ENCODE measurements at regions not wholly inside any gene's neighbourhood (a gene's known extent, or its start where the extent isn't known, plus 50 kb on each side); places are given as distances from the start of the nearest gene placed in this dataset.
A peak's percentile ranks its signal among the peaks of the same experiment; 100 is the strongest.
"Not testable (repeated sequence)": the region's sequence is repeated elsewhere in the genome, so short reads cannot be mapped to it uniquely, and the experiment has no call there.

- peak; percentile 22; the same call in 2 of the 3 replicates for ATAC-seq
- TF ChIP-seq TSHZ2 (CRISPR knock-in tag; IDR thresholded peaks at IDR 0.05) (no peak), ISL1 (CRISPR knock-in tag; IDR thresholded peaks at IDR 0.05) (0 out of 2 replicates have a peak, but pooled peaks have one; percentile 22), TOX (CRISPR knock-in tag; IDR thresholded peaks at IDR 0.05; ENCODE audit: borderline replicate concordance) (no peak)
Observed at GRCh38 chr1:61028136-61028535, 54.2 kb upstream of the NFIA start.

- not testable (repeated sequence) for ATAC-seq
Observed at GRCh38 chr1:61018068-61018467, 64.3 kb upstream of the NFIA start.

GRCh38 chr1:61017651-61018050 lies 64.7 kb upstream of the NFIA start:
- ATAC-seq: no peak
- no peak for TF ChIP-seq ISL1 (CRISPR knock-in tag; IDR thresholded peaks at IDR 0.05)
- TF ChIP-seq CREB5 (CRISPR knock-in tag; IDR thresholded peaks at IDR 0.05; ENCODE audit: low read depth): no peak
- no peak for TF ChIP-seq PPARA (CRISPR knock-in tag; IDR thresholded peaks at IDR 0.05; ENCODE audit: borderline replicate concordance)
- TF ChIP-seq TCF4 (CRISPR knock-in tag; IDR thresholded peaks at IDR 0.05; ENCODE audit: borderline replicate concordance): no peak
- no peak for TF ChIP-seq PATZ1 (CRISPR knock-in tag; IDR thresholded peaks at IDR 0.05; ENCODE audit: borderline replicate concordance)

GRCh38 chr1:61013946-61014667 lies 68.3 kb upstream of the NFIA start:
- TF ChIP-seq BACH2 (CRISPR knock-in tag; IDR thresholded peaks at IDR 0.05; ENCODE audit: borderline replicate concordance) (no peak), POU6F1 (CRISPR knock-in tag; IDR thresholded peaks at IDR 0.05; ENCODE audit: borderline replicate concordance, low read depth) (no peak), SNAI2 (CRISPR knock-in tag; IDR thresholded peaks at IDR 0.05) (no peak), ZFP3 (CRISPR knock-in tag; IDR thresholded peaks at IDR 0.05) (no peak), CREB5 (CRISPR knock-in tag; IDR thresholded peaks at IDR 0.05; ENCODE audit: low read depth) (no peak), PATZ1 (CRISPR knock-in tag; IDR thresholded peaks at IDR 0.05; ENCODE audit: borderline replicate concordance) (no peak), CSRNP3 (CRISPR knock-in tag; IDR thresholded peaks at IDR 0.05) (no peak)
- no peak; the same call in 2 of the 3 replicates for ATAC-seq
